Stimulated activated CD4-positive, alpha-beta T cell treated with anti-CD3 and anti-CD28 coated beads, Interleukin-15, amount 100 ng/mL, for 48 hours (primary cell): ENCODE measurements at regions not wholly inside any gene's neighbourhood (a gene's known extent, or its start where the extent isn't known, plus 50 kb on each side); places are given as distances from the start of the nearest gene placed in this dataset.
"Not testable (repeated sequence)": the region's sequence is repeated elsewhere in the genome, so short reads cannot be mapped to it uniquely, and the experiment has no call there.

Experiments
- DNase-seq, 2 donors: peaks; one replicate each; pipeline ENCODE4 v3.0.0-alpha.2; 2020; ENCODE audit warnings: low read depth in 2 of 2

DNA sequence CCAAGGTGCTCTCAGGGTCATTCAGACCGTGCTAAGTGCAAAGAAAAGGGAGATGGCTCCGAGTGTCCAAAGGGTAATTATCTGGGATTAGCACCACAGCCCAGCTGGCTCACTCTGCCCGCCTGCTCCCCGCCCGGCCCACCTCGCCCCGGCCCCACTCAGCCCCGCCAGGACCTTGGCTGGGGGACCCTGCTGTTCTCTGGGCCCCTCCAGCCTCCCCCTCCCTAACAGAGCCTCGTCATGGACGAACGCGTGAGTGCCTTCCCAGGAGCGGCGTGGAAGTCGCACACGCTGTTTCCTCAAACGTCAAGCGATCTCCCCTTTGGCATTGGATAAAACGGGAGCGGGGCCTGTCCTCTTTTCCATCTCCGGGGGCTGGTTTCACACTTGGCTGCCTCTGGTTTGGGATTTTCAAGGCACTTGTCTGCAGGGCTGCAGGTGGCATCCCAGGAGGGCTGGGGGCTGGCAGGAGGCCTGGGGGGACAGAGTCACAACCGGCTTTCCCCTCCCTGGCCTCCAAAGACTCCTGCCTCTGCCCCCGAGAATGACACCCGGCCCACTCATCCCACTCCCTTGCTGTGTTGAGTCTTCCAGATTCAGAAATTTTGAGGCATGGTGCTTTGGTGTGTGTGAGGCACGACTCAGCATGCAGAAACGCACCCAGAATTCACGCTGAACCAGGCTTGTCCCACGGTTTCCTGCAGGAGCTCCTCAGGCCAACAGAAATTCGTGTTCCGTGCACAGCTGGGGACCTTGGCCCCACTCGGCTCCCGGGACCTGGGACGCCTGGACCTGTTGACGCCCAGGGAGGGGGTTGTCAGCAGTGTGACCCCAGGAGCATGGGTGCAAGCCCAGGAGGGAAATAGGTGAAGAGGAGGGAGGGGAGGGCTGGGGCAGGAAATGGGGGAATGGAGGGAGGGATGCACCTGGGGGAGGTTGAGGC, 110.0 kb downstream of the PDGFA start:
- DNase-seq, result no peak

DNA sequence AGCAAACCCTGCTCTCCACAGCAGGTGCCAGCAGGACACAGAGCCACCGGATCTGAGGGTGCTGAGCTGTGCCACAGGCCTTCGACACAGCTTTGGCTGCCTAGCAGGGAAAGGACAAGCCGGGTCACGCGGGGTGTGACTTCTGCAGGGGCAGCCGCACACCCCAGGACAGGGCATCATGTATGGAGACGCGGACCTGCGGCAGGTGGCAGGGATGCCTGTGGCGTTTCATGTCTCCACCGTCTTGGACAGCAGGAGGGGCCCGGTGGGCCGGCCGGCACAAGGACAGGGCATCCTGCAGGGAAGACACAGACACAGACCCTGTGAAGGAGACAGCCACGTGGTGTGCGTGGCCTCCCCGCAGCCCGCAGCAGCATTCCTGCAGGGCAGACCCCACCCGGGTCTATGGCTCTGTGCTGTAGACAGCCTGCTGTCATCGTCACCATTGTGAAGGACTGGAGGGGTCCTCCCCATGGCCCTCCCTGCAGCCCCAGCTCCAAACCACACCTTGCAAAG, 109.2 kb downstream of the PDGFA start:
- no peak for DNase-seq

- DNase-seq, result not testable (repeated sequence)
Measured at GRCh38 chr7:411116-411515, 108.5 kb downstream of the PDGFA start.

DNA sequence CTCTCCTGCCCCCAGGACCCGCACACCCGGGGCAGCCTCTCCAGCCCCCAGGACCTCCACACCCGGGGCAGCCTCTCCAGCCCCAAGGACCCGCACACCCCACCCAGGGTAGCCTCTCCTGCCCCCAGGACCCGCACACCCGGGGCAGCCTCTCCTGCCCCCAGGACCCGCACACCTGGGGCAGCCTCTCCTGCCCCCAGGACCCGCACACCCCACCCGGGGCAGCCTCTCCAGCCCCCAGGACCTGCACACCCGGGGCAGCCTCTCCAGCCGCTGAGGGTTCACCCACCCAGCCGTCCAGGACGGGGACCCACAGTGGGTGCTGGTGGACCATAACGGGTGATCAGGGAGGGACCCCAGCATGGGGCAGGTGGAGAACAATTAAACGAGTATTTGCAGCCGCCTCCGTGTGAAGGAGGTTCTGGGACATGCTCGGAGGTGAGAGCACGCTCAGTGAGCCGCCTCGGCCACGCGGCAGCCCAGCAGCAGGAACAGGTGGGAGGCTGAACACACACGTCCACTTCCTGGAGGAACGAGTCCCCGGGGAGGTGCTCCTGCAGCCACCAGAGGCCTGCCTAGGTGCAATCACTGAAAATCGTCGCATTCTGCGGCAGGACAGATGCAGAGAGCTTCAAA, 107.9 kb downstream of the PDGFA start:
- no peak for DNase-seq

GRCh38 chr7:412313-412710, 107.3 kb downstream of the PDGFA start:
- DNase-seq, result no peak

DNA sequence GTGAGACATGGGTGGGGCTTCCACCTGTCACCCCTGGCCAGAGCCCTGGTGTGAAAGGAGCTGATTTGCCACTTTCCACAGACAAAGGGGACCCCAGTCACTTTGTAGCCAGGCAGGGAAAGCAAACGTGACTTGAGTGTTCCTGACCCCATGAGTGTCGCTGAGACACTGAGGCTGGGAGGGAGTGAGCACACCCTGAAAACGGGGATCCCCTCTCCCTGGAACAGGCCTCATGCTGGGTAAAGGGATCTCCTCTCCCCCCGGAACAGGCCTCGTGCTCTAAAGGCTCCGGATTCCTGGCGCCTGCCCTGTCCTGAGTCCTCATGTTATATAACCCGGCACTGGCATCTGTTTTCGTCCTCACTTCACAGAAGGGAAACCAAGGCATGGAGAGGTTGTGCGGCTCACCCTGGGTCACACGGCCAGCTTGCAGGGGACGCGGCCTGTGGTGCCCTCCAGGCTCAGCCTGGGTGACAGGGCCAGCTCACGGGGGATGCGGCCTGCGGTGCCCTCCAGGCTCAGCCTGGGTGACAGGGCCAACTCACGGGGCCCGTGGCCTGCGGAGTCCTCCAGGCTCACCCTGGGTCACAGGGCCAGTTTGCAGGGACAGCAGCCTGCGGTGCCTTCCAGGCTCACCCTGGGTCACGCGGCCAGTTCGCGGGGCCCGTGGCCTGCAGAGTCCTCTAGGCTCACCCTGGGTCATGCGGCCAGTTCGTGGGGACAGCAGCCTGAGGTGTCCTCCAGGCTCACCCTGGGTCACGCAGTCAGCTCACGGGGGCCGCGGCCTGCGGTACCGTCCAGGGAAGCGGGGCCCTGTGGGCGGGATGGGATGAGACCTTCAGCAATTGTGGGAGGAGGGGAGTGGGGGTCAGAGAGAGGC, 104.7 kb downstream of the PDGFA start:
- DNase-seq, result no peak

DNA sequence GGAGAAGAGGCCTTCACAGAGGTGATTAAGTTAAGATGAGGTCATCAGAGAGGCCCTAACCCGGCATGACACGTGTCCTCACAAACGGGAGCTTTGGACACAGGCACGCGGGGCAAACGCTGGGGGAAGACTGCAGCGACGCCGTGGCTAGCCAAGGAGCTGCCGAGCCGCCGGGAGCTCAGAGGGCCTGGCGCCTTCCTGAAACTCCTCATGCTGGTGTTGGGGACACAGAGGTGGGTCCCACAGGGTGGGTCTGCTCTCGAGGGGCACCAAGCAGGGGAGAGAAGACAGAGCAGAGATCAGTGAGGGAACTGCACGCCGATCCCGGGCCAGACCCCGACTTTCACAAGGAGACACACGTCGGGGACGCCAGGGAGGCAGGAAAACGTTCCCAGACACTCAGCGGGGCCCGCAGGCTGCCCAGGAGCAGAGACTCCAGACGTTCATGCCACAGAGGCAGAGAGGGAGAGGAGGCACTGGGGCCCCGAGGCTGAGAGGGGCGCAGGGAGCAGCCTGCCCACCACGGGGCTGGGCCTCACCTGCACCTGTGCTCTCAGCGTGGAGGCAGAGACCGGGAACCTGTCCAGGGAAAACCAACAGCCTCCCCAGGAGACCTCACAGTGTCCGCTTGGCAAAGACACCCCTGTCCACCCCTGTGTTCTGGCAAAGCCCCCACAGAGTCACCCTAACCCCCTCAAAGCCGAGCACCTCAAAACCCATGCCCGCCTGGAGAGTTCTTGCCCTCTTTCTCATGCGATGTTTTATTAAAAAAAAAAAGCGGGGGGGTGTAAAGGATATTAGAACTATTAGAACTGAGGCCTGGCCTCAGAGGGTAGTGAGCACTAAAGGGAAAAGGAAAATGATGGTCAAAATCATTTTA, 103.8 kb downstream of the PDGFA start:
- no peak for DNase-seq

DNA sequence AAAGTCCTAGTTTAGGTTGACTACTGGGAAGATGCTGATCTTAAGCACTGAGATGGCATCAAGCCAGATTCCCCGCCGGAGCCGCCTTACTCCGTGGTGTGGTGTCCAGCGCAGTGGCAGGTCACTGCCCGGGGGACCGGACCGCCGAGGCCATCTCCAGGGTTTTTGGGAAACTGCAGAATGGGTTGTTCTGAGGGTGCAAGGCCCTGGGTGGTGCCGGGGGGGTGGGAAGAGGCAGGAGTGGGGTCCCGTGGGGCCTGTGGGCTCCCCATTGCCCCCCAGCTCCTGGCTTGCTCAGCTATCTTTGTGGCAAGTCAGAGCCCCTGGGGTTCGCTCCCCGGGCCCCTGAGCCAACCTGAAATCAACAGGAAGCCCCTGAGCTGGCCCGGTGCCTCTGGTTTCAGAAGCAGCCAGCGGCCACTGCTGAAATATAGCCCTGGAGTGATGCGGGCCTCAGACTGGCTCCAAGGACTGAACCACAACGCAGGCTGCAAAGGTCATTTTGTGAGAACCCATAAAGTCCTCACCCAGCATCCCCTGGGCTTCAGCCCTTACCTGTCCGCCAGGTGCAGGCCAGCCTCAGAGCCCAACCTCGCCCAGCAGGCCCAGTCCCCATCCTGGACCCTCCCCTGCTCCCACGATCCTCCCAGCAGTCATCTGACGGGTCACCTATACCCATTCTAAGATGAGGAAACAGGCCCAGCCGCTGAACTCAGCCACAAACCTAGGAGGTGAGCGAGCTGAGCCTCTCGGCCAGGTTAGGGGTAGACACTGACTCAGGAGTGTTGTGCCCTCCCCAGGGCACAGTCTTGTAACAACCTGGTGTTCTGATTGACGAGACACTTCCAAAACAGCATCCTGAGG, 102.7 kb downstream of the PDGFA start:
- DNase-seq, result no peak

DNA sequence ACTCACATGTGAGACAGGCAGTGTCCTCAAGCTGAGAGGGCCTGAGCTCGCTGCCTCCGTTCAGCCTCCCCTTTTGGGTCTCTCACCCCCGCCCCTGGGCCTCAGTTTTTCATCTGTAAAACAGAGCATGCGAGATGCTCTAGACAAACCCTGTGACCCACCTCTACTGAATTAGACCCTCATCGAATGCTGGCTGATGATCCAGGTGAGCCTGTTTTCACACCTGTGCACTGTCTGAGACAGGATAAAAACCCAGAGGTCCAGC, 102.1 kb downstream of the PDGFA start:
- DNase-seq, result no peak

- DNase-seq, result no peak
Measured at GRCh38 chr7:417973-418601, 101.6 kb downstream of the PDGFA start.

DNA sequence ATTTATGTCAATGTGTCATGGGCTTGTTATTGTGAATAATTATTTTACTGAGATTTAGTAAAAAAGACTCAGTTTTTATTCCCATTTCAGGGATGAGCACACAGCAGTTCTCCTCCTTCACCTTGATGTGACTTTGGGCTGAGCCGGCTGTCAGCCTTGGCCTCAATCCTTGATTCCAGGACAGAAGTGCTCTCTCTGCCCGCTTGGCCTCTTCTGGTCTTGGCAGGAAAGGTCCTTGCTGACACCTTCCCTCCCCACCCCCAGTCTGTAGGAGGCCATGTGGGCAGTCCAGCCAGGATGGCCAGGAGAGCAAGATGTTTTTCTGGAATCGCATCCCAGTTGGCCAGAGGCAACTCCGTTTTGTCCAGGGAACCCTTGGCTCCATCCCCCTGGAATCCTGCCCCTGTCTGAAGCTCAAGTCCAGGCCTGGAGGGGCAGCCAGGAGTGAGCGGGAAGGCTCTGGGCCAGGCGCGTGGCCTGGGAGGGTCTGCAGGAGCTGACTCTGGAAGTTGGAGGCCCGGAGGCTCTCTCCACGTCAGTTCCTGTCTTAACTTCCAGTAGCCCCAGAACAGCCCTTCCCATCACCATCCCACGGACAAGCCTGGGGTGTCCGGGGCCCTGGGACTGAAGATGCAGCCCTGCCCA, 100.9 kb downstream of the PDGFA start:
- no peak for DNase-seq

- no peak for DNase-seq
Measured at GRCh38 chr7:420142-421093, 99.2 kb downstream of the PDGFA start.

- no peak for DNase-seq
Measured at GRCh38 chr7:421136-421991, 98.3 kb downstream of the PDGFA start.

- DNase-seq, result no peak
Measured at GRCh38 chr7:422191-422885, 97.3 kb downstream of the PDGFA start.

DNA sequence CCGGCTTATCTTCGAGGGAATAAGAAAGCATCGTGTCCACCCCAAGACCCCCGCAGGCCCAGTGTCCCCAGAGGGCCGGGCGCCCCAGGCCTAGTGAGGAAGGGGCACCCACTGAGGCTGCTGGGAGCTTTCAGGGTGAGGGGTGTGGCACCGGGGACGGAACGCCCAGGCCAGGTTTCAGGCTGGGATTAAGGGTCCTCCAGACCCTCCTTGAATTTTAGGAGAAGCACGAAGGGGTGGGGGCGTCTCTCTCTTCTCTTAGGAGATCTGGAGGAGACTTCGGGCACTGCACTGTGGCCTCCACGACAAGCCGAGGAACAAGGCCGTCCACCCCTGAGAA, 96.8 kb downstream of the PDGFA start:
- no peak for DNase-seq
